MM.1S (cell line): ENCODE measurements at regions not wholly inside any gene's neighbourhood (a gene's known extent, or its start where the extent isn't known, plus 50 kb on each side); places are given as distances from the start of the nearest gene placed in this dataset.

Experiments
- EZH2 ChIP-seq: fragments of 300-600 bp; sonication (generic); optimal IDR thresholded peaks from 2 replicates; pipeline ENCODE3; 2017; ENCODE audit warnings: low read depth, mild to moderate bottlenecking, antibody characterized with exemption, low read length, mixed read lengths
- EZH2phosphoT487 ChIP-seq: fragments of 300-600 bp; sonication (generic); IDR thresholded peaks from 2 replicates; pipeline ENCODE4 v1.6.1; 2018; ENCODE audit warnings: antibody characterized with exemption, low read length
- TF ChIP-seq, protein P1 (sequence below): fragments of 300-600 bp; sonication (generic); IDR thresholded peaks from 2 replicates; pipeline ENCODE4 v1.5.1; 2016; ENCODE audit warnings: antibody characterized with exemption, low read length, mixed read lengths

DNA sequence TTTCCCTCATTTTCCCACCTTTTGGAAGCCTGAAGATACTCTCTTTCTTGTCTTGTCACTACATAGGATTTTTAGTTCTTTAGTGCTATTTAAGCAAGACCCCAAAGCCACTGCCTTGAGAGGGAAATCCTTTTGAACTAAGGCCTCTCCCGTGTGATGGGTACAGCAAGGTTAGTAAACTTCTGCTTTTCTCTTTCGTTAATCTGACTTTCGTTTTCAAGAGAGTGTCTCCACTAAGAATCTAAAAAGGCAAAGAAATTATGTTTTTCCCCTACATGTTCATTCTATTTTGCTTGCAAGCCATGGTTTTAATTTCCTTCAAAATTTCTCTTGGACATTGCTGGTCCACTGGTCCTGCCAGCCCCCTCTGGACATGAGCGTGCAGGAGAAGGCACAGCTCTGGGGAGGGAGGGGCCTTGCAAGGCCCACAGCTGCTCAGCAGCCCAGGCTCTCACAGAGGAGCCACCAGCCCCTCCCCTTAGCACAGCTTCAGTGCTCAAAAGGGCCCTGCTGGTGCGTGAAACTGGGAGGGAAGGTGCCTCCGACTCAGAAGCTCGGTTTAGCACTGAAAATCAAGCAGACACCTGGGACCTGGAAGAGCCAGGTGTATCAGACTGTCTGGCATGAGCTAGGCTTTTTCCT is 210.9 kb upstream of the GALNT2 start:
- TF ChIP-seq, protein P1, sequence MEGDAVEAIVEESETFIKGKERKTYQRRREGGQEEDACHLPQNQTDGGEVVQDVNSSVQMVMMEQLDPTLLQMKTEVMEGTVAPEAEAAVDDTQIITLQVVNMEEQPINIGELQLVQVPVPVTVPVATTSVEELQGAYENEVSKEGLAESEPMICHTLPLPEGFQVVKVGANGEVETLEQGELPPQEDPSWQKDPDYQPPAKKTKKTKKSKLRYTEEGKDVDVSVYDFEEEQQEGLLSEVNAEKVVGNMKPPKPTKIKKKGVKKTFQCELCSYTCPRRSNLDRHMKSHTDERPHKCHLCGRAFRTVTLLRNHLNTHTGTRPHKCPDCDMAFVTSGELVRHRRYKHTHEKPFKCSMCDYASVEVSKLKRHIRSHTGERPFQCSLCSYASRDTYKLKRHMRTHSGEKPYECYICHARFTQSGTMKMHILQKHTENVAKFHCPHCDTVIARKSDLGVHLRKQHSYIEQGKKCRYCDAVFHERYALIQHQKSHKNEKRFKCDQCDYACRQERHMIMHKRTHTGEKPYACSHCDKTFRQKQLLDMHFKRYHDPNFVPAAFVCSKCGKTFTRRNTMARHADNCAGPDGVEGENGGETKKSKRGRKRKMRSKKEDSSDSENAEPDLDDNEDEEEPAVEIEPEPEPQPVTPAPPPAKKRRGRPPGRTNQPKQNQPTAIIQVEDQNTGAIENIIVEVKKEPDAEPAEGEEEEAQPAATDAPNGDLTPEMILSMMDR, result no peak
- TF ChIP-seq EZH2phosphoT487 (no peak), EZH2 (no peak)
